Osteoblast (primary cell): ENCODE measurements at regions not wholly inside any gene's neighbourhood (a gene's known extent, or its start where the extent isn't known, plus 50 kb on each side); places are given as distances from the start of the nearest gene placed in this dataset.

Experiments used
- DNase-seq: peaks from one replicate; pipeline ENCODE4 v3.0.0; 2011; ENCODE audit warnings: low spot score, mixed read lengths; ENCODE audit not compliant: insufficient read length; ENCODE audit errors: missing footprints
- H2AFZ ChIP-seq: 2 replicates; pipeline ENCODE4 v1.6.0; 2011; ENCODE audit warnings: mild to moderate bottlenecking, low read length
- H3K27ac ChIP-seq: 2 replicates; pipeline ENCODE4 v1.5.1; 2011; ENCODE audit warnings: mild to moderate bottlenecking, low read depth, low read length, moderate library complexity
- H3K27me3 ChIP-seq: 2 replicates; pipeline ENCODE4 v1.6.0; 2012; ENCODE audit warnings: mild to moderate bottlenecking, control low read depth, inconsistent platforms, low read length, moderate library complexity; ENCODE audit not compliant: insufficient read depth
- H3K36me3 ChIP-seq: 2 replicates; pipeline ENCODE4 v1.5.1; 2011; ENCODE audit warnings: mild to moderate bottlenecking, low read length, control low read depth, moderate library complexity; ENCODE audit not compliant: insufficient read depth
- H3K4me1 ChIP-seq: 2 replicates; pipeline ENCODE4 v1.5.1; 2011; ENCODE audit warnings: mild to moderate bottlenecking, low read length, control low read depth, moderate library complexity; ENCODE audit not compliant: insufficient read depth
- H3K4me2 ChIP-seq: 2 replicates; pipeline ENCODE4 v1.6.0; 2011; ENCODE audit warnings: mild to moderate bottlenecking, low read length; ENCODE audit not compliant: insufficient read depth
- H3K4me3 ChIP-seq: fragments of 200-600 bp; sonication (generic); 3 replicates; pipeline ENCODE4 v1.5.1; 2012; ENCODE audit warnings: mild to moderate bottlenecking, low read length, inconsistent platforms; ENCODE audit not compliant: insufficient read depth
- H3K79me2 ChIP-seq: 2 replicates; pipeline ENCODE4 v1.6.0; 2012; ENCODE audit warnings: mild to moderate bottlenecking, low read length, control low read depth, inconsistent platforms; ENCODE audit not compliant: insufficient read depth
- H3K9me3 ChIP-seq: 2 replicates; pipeline ENCODE4 v1.5.1; 2011; ENCODE audit warnings: low read depth, low read length, control low read depth
- H4K20me1 ChIP-seq: 2 replicates; pipeline ENCODE4 v1.6.0; 2012; ENCODE audit warnings: mild to moderate bottlenecking, low read length, control low read depth; ENCODE audit not compliant: insufficient read depth
- CTCF ChIP-seq: IDR thresholded peaks from 2 replicates; pipeline ENCODE4 v1.5.1; 2011; ENCODE audit warnings: mild to moderate bottlenecking, low read depth, low read length, moderate library complexity; ENCODE audit errors: extremely low read depth

GRCh38 chr1:81585371-81585770, 215.4 kb upstream of the ADGRL2 start:
- no peak for DNase-seq
- H3K79me2 ChIP-seq: no peaks in the 10 kb centered on the region
- H3K4me2 ChIP-seq: no peak overlapping the region
- H3K9me3 ChIP-seq: no peaks in the 10 kb centered on the region
- H3K4me1 ChIP-seq: no peaks in the 10 kb centered on the region
- no peak overlapping the region for H2AFZ ChIP-seq
- no peaks in the 10 kb centered on the region for H3K27me3 ChIP-seq
- H3K27ac ChIP-seq: no peak overlapping the region
- H3K4me3 ChIP-seq: no peak overlapping the region
- no peak for TF ChIP-seq CTCF
- H4K20me1 ChIP-seq: no peaks in the 10 kb centered on the region
- H3K36me3 ChIP-seq: no peaks in the 10 kb centered on the region

GRCh38 chr1:81584398-81584797, 216.3 kb upstream of the ADGRL2 start:
- no peaks in the 10 kb centered on the region for H3K27me3 ChIP-seq
- no peak overlapping the region for H2AFZ ChIP-seq
- no peaks in the 10 kb centered on the region for H3K9me3 ChIP-seq
- no peak for DNase-seq
- H3K36me3 ChIP-seq: no peaks in the 10 kb centered on the region
- no peaks in the 10 kb centered on the region for H3K79me2 ChIP-seq
- H3K4me2 ChIP-seq: no peak overlapping the region
- no peaks in the 10 kb centered on the region for H3K4me1 ChIP-seq
- H3K4me3 ChIP-seq: no peak overlapping the region
- no peak for TF ChIP-seq CTCF
- no peak overlapping the region for H3K27ac ChIP-seq
- no peaks in the 10 kb centered on the region for H4K20me1 ChIP-seq

GRCh38 chr1:81583878-81584277, 216.9 kb upstream of the ADGRL2 start:
- no peaks in the 10 kb centered on the region for H3K79me2 ChIP-seq
- H4K20me1 ChIP-seq: no peaks in the 10 kb centered on the region
- no peaks in the 10 kb centered on the region for H3K4me1 ChIP-seq
- no peak overlapping the region for H3K27ac ChIP-seq
- H3K4me2 ChIP-seq: no peak overlapping the region
- no peak for DNase-seq
- no peak for TF ChIP-seq CTCF
- no peaks in the 10 kb centered on the region for H3K9me3 ChIP-seq
- no peak overlapping the region for H3K4me3 ChIP-seq
- H3K36me3 ChIP-seq: no peaks in the 10 kb centered on the region
- H2AFZ ChIP-seq: no peak overlapping the region
- H3K27me3 ChIP-seq: no peaks in the 10 kb centered on the region

- H3K4me1 ChIP-seq: no peaks in the 10 kb centered on the region
- peak overlapping the region; percentile 16 for H2AFZ ChIP-seq
- peak overlapping the region; percentile 44 for H3K27ac ChIP-seq
- H3K36me3 ChIP-seq: no peaks in the 10 kb centered on the region
- no peak overlapping the region for H3K4me3 ChIP-seq
- TF ChIP-seq CTCF: no peak
- no peaks in the 10 kb centered on the region for H3K79me2 ChIP-seq
- H3K9me3 ChIP-seq: no peaks in the 10 kb centered on the region
- H3K27me3 ChIP-seq: no peaks in the 10 kb centered on the region
- H3K4me2 ChIP-seq: peak overlapping the region; percentile 6
- H4K20me1 ChIP-seq: no peaks in the 10 kb centered on the region
- DNase-seq: no peak
Observed at GRCh38 chr1:81582467-81582986, 218.2 kb upstream of the ADGRL2 start.
